PC-3 (cell line): ENCODE measurements at regions not wholly inside any gene's neighbourhood (a gene's known extent, or its start where the extent isn't known, plus 50 kb on each side); places are given as distances from the start of the nearest gene placed in this dataset.

Experiments
- ATAC-seq: fragments of 200-7000 bp; cut with Tn5 transposase; 2 replicates; pipeline ENCODE4 v1.9.1; 2020; ENCODE audit warnings: mild to moderate bottlenecking, moderate library complexity
- BruUV-seq: library from RNA; stranded (reverse); fragments of 400-500 nt; replicated peaks from 2 replicates; lab custom pipeline; 2021; lab: Mats Ljungman, UMichigan
- CTCF ChIA-PET: fragments of 300-600 bp; sonication (Branson Sonifier 250); formaldehyde crosslinking; loops from one replicate; lab custom pipeline; 2022; ENCODE audit warnings: antibody characterized with exemption; lab: Charles Lee
- POLR2A ChIA-PET: fragments of 300-600 bp; sonication (Branson Sonifier 250); formaldehyde crosslinking; loops from one replicate; lab custom pipeline; 2022; ENCODE audit warnings: antibody characterized with exemption; ENCODE audit not compliant: unreplicated experiment; lab: Charles Lee
- DNase-seq: peaks from one replicate; pipeline ENCODE4 v3.0.0-alpha.2; 2015
- H2AFZ ChIP-seq: fragments of 300-600 bp; sonication (generic); 2 replicates; pipeline ENCODE4 v1.6.0; 2016; ENCODE audit warnings: antibody characterized with exemption, low read length
- H3F3A ChIP-seq: fragments of 300-600 bp; sonication (generic); one replicate; pipeline ENCODE4 v1.6.0; 2017; ENCODE audit warnings: antibody characterized with exemption, low read length, control low read depth, mild to moderate bottlenecking; ENCODE audit not compliant: unreplicated experiment
- H3K27ac ChIP-seq: fragments of 300-600 bp; sonication (generic); 2 replicates; pipeline ENCODE4 v1.5.1; 2016; ENCODE audit warnings: mild to moderate bottlenecking, low read length
- H3K27me3 ChIP-seq: fragments of 300-600 bp; sonication (generic); 2 replicates; pipeline ENCODE4 v1.6.1; 2016; ENCODE audit warnings: low read length, mixed read lengths
- H3K36me3 ChIP-seq: fragments of 300-600 bp; sonication (generic); 2 replicates; pipeline ENCODE4 v1.6.1; 2016; ENCODE audit warnings: low read depth, mixed run types, low read length, mixed read lengths
- H3K4me1 ChIP-seq: fragments of 300-600 bp; sonication (generic); 2 replicates; pipeline ENCODE4 v1.5.1; 2016; ENCODE audit warnings: low read length; ENCODE audit not compliant: insufficient read depth
- H3K4me2 ChIP-seq: fragments of 300-600 bp; sonication (generic); 2 replicates; pipeline ENCODE4 v1.6.0; 2016; ENCODE audit warnings: low read length
- H3K4me3 ChIP-seq: fragments of 300-600 bp; sonication (generic); 2 replicates; pipeline ENCODE4 v1.5.1; 2016; ENCODE audit warnings: mild to moderate bottlenecking, low read length, mixed read lengths
- H3K79me2 ChIP-seq: fragments of 300-600 bp; sonication (generic); 2 replicates; pipeline ENCODE4 v1.6.1; 2017; ENCODE audit warnings: low read length, mixed read lengths
- H3K9ac ChIP-seq: fragments of 300-600 bp; sonication (generic); 2 replicates; pipeline ENCODE4 v1.6.0; 2016; ENCODE audit warnings: mild to moderate bottlenecking, low read length
- H3K9me2 ChIP-seq: fragments of 300-600 bp; sonication (generic); replicated peaks from 2 replicates; pipeline ENCODE4 v1.6.1; 2016; ENCODE audit warnings: mixed run types, low read length, mixed read lengths
- H3K9me3 ChIP-seq: fragments of 300-600 bp; sonication (generic); 2 replicates; pipeline ENCODE4 v1.6.1; 2016; ENCODE audit warnings: low read length, mixed read lengths
- H4K20me1 ChIP-seq: fragments of 300-600 bp; sonication (generic); 2 replicates; pipeline ENCODE4 v1.6.1; 2016; ENCODE audit warnings: low read length, mixed read lengths
- EZH2 ChIP-seq: fragments of 300-600 bp; sonication (generic); IDR thresholded peaks from one replicate; pipeline ENCODE4 v1.6.1; 2017; ENCODE audit warnings: antibody characterized with exemption, mild to moderate bottlenecking, low read length; ENCODE audit not compliant: unreplicated experiment
- EZH2phosphoT487 ChIP-seq: fragments of 300-600 bp; sonication (generic); IDR thresholded peaks from 2 replicates; pipeline ENCODE4 v1.6.1; 2018; ENCODE audit warnings: mild to moderate bottlenecking, antibody characterized with exemption, low read length, borderline replicate concordance
- intact Hi-C: fragments of 100-400 bp; cut with micrococcal nuclease; formaldehyde crosslinking; loops from 2 replicates; pipeline ENCODE4 v1.9.0; 2023
- TF ChIP-seq, protein P1 (sequence below): fragments of 300-600 bp; sonication (generic); conservative IDR thresholded peaks from 2 replicates; pipeline ENCODE4 v1.5.1; 2017; ENCODE audit warnings: antibody characterized with exemption, low read depth, mild to moderate bottlenecking, low read length

DNA sequence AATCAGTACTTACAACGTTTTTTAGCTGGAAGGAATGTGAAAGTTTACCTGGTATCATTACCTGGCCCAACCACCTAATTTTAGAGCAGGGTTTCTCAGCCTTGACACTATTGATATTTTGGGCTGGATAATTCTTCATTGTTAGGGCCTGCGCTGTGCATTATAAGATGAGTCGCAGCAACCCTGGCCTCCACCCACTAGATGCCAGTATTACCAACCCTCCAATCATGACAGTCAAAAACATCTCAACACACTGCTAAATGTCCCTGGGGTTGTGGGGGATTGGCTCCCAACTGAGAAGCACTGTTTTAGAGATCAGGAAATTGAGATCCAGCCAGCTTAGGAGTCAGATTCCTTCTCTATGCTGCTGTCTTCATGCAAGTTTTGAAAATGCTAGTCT lies 265.3 kb upstream of the TCF4 start:
- ChIA-PET CTCF (no interaction called here), POLR2A (no interaction called here)
- no peaks in the 10 kb centered on the region for H3K36me3 ChIP-seq
- peaks cover 30% of the 10 kb centered on the region for H3K4me1 ChIP-seq
- H4K20me1 ChIP-seq, result no peaks in the 10 kb centered on the region
- H3K79me2 ChIP-seq, result no peaks in the 10 kb centered on the region
- BruUV-seq, result no TSS peak
- ATAC-seq (no peak), DNase-seq (no peak)
- peaks cover 8% of the 10 kb centered on the region for H3F3A ChIP-seq
- H2AFZ ChIP-seq, result no peak overlapping the region
- H3K4me3 ChIP-seq, result no peak overlapping the region
- no peak overlapping the region for H3K4me2 ChIP-seq
- no peaks in the 10 kb centered on the region for H3K27me3 ChIP-seq
- H3K27ac ChIP-seq, result no peak overlapping the region
- no peak overlapping the region for H3K9ac ChIP-seq
- H3K9me3 ChIP-seq, result no peaks in the 10 kb centered on the region
- TF ChIP-seq EZH2, result no peak
- TF ChIP-seq, protein P1, sequence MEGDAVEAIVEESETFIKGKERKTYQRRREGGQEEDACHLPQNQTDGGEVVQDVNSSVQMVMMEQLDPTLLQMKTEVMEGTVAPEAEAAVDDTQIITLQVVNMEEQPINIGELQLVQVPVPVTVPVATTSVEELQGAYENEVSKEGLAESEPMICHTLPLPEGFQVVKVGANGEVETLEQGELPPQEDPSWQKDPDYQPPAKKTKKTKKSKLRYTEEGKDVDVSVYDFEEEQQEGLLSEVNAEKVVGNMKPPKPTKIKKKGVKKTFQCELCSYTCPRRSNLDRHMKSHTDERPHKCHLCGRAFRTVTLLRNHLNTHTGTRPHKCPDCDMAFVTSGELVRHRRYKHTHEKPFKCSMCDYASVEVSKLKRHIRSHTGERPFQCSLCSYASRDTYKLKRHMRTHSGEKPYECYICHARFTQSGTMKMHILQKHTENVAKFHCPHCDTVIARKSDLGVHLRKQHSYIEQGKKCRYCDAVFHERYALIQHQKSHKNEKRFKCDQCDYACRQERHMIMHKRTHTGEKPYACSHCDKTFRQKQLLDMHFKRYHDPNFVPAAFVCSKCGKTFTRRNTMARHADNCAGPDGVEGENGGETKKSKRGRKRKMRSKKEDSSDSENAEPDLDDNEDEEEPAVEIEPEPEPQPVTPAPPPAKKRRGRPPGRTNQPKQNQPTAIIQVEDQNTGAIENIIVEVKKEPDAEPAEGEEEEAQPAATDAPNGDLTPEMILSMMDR, result no peak
- TF ChIP-seq EZH2phosphoT487, result no peak
- no peaks in the 10 kb centered on the region for H3K9me2 ChIP-seq
- intact Hi-C loops, result loop anchor here (10.0 kb wide), 2 partner anchors 312 to 722 kb away; no protein-coding TSS in a partner anchor

DNA sequence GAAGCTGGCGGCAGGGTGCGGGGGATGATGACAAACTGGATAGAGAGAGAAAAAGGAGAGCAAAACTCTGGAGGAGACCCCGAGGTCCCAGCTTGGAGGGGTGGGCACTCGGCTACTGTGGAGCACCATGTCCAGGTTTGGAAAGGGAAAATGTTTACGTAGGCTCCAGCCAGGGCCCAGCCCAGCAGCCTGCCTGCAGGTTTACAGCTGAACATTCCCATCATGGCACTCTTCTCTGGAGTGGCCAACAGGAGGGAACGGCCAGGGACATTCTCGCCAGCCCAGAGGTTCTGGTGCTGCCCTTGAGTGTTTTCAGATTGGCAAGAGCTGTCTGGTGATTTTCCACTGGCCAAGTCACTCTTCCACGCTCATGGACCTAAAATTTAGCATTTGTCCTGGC lies 262.9 kb upstream of the TCF4 start:
- BruUV-seq, result no TSS peak
- Histone ChIP-seq H3K9ac (no peak overlapping the region), H3K36me3 (no peaks in the 10 kb centered on the region), H3F3A (peaks cover 6% of the 10 kb centered on the region), H3K27me3 (no peaks in the 10 kb centered on the region), H3K4me3 (no peak overlapping the region), H3K27ac (no peak overlapping the region), H3K9me2 (no peaks in the 10 kb centered on the region), H3K9me3 (no peaks in the 10 kb centered on the region), H3K79me2 (no peaks in the 10 kb centered on the region), H4K20me1 (no peaks in the 10 kb centered on the region), H2AFZ (no peak overlapping the region), H3K4me2 (no peak overlapping the region), H3K4me1 (peaks cover 14% of the 10 kb centered on the region)
- ATAC-seq, result no peak
- TF ChIP-seq, protein P1, result no peak
- TF ChIP-seq EZH2phosphoT487 (no peak), EZH2 (no peak)
- DNase-seq, result no peak
- CTCF ChIA-PET, result no interaction called here
- POLR2A ChIA-PET, result no interaction called here
- intact Hi-C loops, result loop anchor here (10.0 kb wide), 2 partner anchors 314 to 724 kb away; no protein-coding TSS in a partner anchor

DNA sequence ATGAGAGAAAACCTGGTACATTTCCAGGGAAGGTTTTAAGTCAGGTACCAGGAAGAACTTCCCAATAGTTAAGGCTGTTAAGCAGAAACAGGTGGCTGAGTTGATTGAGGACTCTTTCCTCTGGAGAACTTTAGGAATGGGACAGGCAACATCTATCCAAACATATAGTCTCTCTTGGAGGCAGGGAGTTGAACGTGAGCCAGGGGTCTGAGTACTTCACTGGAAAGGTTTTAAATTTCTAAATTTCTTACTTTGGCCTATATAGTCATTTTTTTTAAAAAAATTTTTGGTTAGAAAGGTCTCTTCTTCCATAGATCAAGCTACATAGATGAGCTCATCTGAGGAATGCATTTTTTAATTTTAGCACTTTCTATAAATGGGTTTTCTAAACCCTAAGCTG lies 261.4 kb upstream of the TCF4 start:
- CTCF ChIA-PET, result no interaction called here
- H3K4me1 ChIP-seq, result 0 out of 2 replicates have a peak, but pooled peaks cover 12% of the 10 kb centered on the region
- H3F3A ChIP-seq, result no peaks in the 10 kb centered on the region
- H3K27ac ChIP-seq, result no peak overlapping the region
- no peaks in the 10 kb centered on the region for H3K79me2 ChIP-seq
- no TSS peak for BruUV-seq
- no peak overlapping the region for H2AFZ ChIP-seq
- no peak overlapping the region for H3K4me3 ChIP-seq
- no peaks in the 10 kb centered on the region for H4K20me1 ChIP-seq
- H3K9me3 ChIP-seq, result no peaks in the 10 kb centered on the region
- TF ChIP-seq, protein P1, result no peak
- TF ChIP-seq EZH2 (no peak), EZH2phosphoT487 (no peak)
- POLR2A ChIA-PET, result no interaction called here
- H3K9ac ChIP-seq, result no peak overlapping the region
- H3K4me2 ChIP-seq, result no peak overlapping the region
- intact Hi-C loops, result no loop called here
- H3K36me3 ChIP-seq, result no peaks in the 10 kb centered on the region
- ATAC-seq, result no peak
- no peak for DNase-seq
- H3K9me2 ChIP-seq, result no peaks in the 10 kb centered on the region
- no peaks in the 10 kb centered on the region for H3K27me3 ChIP-seq
